Nephron progenitor cell (in vitro differentiated cells): ENCODE measurements at regions not wholly inside any gene's neighbourhood (a gene's known extent, or its start where the extent isn't known, plus 50 kb on each side); places are given as distances from the start of the nearest gene placed in this dataset.

Source experiments
- DNase-seq: peaks from one replicate; pipeline ENCODE4 v3.0.0; 2021
- H3K27ac Mint-ChIP-seq: 2 replicates; pipeline ENCODE4 v1.8.0; 2021; ENCODE audit warnings: mild to moderate bottlenecking, moderate library complexity, mixed read lengths
- H3K27me3 Mint-ChIP-seq: 2 replicates; pipeline ENCODE4 v1.8.0; 2021; ENCODE audit warnings: mild to moderate bottlenecking, low read depth, mixed read lengths; ENCODE audit not compliant: poor library complexity
- H3K36me3 Mint-ChIP-seq: 2 replicates; pipeline ENCODE4 v1.8.0; 2021; ENCODE audit warnings: low read depth, mixed read lengths
- H3K4me1 Mint-ChIP-seq: 2 replicates; pipeline ENCODE4 v1.8.0; 2021; ENCODE audit warnings: mixed read lengths
- H3K4me3 Mint-ChIP-seq: 2 replicates; pipeline ENCODE4 v1.8.0; 2021; ENCODE audit warnings: mild to moderate bottlenecking, moderate library complexity, mixed read lengths
- H3K9me3 Mint-ChIP-seq: 2 replicates; pipeline ENCODE4 v1.8.0; 2021; ENCODE audit warnings: mild to moderate bottlenecking, moderate library complexity, mixed read lengths
- CTCF ChIP-seq: fragments of 200-600 bp; sonication (generic); IDR thresholded peaks from 2 replicates; pipeline ENCODE4 v1.5.0; 2021; ENCODE audit warnings: antibody characterized with exemption

- TF ChIP-seq CTCF = no peak
- DNase-seq = no peak
- peak overlapping the region; percentile 95 for H3K27ac Mint-ChIP-seq
- H3K27me3 Mint-ChIP-seq = peaks cover 4% of the 10 kb centered on the region
- H3K9me3 Mint-ChIP-seq = peaks cover 19% of the 10 kb centered on the region
- H3K4me3 Mint-ChIP-seq = no peak overlapping the region
- H3K36me3 Mint-ChIP-seq = peaks cover 5% of the 10 kb centered on the region
- H3K4me1 Mint-ChIP-seq = peaks cover 19% of the 10 kb centered on the region
Observed at GRCh38 chr3:143184099-143184498, 64.5 kb downstream of the CHST2 start.

- no peak overlapping the region for H3K4me3 Mint-ChIP-seq
- DNase-seq = no peak
- peaks cover 19% of the 10 kb centered on the region for H3K4me1 Mint-ChIP-seq
- TF ChIP-seq CTCF = no peak
- H3K9me3 Mint-ChIP-seq = peaks cover 17% of the 10 kb centered on the region
- H3K27me3 Mint-ChIP-seq = no peaks in the 10 kb centered on the region
- peaks cover 5% of the 10 kb centered on the region for H3K36me3 Mint-ChIP-seq
- H3K27ac Mint-ChIP-seq = no peak overlapping the region
Observed at GRCh38 chr3:143185401-143185800, 65.8 kb downstream of the CHST2 start.

- no peak for DNase-seq
- no peaks in the 10 kb centered on the region for H3K27me3 Mint-ChIP-seq
Observed at GRCh38 chr3:143187111-143187510, 67.5 kb downstream of the CHST2 start.

GRCh38 chr3:143188881-143189280, 69.3 kb downstream of the CHST2 start:
- Mint-ChIP-seq H3K9me3 (peaks cover 10% of the 10 kb centered on the region), H3K4me1 (peaks cover 8% of the 10 kb centered on the region), H3K4me3 (no peak overlapping the region), H3K36me3 (no peaks in the 10 kb centered on the region), H3K27me3 (no peaks in the 10 kb centered on the region), H3K27ac (no peak overlapping the region)
- no peak for DNase-seq
- TF ChIP-seq CTCF = no peak

More at GRCh38 chr3:143187111-143187510, 67.5 kb downstream of the CHST2 start:
- Mint-ChIP-seq H3K36me3 (no peaks in the 10 kb centered on the region), H3K4me1 (peaks cover 19% of the 10 kb centered on the region), H3K9me3 (peaks cover 2% of the 10 kb centered on the region), H3K27ac (no peak overlapping the region), H3K4me3 (no peak overlapping the region)
- TF ChIP-seq CTCF = no peak

GRCh38 chr3:143190101-143190500, 70.5 kb downstream of the CHST2 start:
- no peaks in the 10 kb centered on the region for H3K36me3 Mint-ChIP-seq
- DNase-seq = no peak
- H3K4me3 Mint-ChIP-seq = no peak overlapping the region
- H3K27ac Mint-ChIP-seq = no peak overlapping the region
- H3K9me3 Mint-ChIP-seq = peaks cover 10% of the 10 kb centered on the region
- H3K27me3 Mint-ChIP-seq = no peaks in the 10 kb centered on the region
- H3K4me1 Mint-ChIP-seq = no peaks in the 10 kb centered on the region
- no peak for TF ChIP-seq CTCF

GRCh38 chr3:143192193-143192592, 72.6 kb downstream of the CHST2 start:
- no peak overlapping the region for H3K27ac Mint-ChIP-seq
- DNase-seq = no peak
- H3K4me1 Mint-ChIP-seq = no peaks in the 10 kb centered on the region
- H3K27me3 Mint-ChIP-seq = no peaks in the 10 kb centered on the region
- H3K9me3 Mint-ChIP-seq = peaks cover 10% of the 10 kb centered on the region
- no peak for TF ChIP-seq CTCF
- H3K36me3 Mint-ChIP-seq = no peaks in the 10 kb centered on the region
- H3K4me3 Mint-ChIP-seq = no peak overlapping the region
